ENCODE measurements at regions not wholly inside any gene's neighbourhood (a gene's known extent, or its start where the extent isn't known, plus 50 kb on each side); places are given as distances from the start of the nearest gene placed in this dataset.

GRCh38 chr12:11959117-11959823, 111.5 kb upstream of the BCL2L14 start:
- TF ChIP-seq CTCF (conservative IDR thresholded peaks at IDR 0.05) (no peak), ZFX (IDR thresholded peaks at IDR 0.05) (no peak)
